ENCODE measurements at regions not wholly inside any gene's neighbourhood (a gene's known extent, or its start where the extent isn't known, plus 50 kb on each side); places are given as distances from the start of the nearest gene placed in this dataset.

DNA sequence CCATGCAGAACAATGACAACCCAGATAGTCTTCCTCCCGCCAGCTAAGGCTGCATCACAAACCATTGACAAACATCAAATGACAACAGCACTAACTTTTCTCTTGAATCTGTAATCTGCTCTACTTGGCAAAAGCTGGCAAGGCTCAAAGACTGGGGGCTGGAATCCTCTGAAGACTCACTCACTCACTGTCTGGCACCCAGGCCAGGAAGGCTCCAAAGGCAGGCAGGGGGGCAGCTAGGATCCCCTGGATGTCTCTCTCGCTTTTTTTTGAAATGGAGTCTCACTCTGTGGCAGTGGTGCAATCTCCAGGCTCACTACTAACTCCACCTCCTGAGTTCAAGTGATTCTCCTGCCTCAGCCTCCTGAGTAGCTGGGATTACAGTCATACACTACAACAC lies 159.7 kb upstream of the GPR26 start (continued):
- TF ChIP-seq, protein P1, sequence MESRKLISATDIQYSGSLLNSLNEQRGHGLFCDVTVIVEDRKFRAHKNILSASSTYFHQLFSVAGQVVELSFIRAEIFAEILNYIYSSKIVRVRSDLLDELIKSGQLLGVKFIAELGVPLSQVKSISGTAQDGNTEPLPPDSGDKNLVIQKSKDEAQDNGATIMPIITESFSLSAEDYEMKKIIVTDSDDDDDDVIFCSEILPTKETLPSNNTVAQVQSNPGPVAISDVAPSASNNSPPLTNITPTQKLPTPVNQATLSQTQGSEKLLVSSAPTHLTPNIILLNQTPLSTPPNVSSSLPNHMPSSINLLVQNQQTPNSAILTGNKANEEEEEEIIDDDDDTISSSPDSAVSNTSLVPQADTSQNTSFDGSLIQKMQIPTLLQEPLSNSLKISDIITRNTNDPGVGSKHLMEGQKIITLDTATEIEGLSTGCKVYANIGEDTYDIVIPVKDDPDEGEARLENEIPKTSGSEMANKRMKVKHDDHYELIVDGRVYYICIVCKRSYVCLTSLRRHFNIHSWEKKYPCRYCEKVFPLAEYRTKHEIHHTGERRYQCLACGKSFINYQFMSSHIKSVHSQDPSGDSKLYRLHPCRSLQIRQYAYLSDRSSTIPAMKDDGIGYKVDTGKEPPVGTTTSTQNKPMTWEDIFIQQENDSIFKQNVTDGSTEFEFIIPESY (CRISPR knock-in tag; IDR thresholded peaks at IDR 0.05): no peak
- TF ChIP-seq U2AF2 (optimal IDR thresholded peaks at IDR 0.05; ENCODE audit: low read depth, low read length) (no peak), NELFE (IDR thresholded peaks at IDR 0.05; ENCODE audit: insufficient read depth, insufficient read length) (no peak), HDAC1 (IDR thresholded peaks at IDR 0.05) (no peak), NFIX (CRISPR knock-in tag; IDR thresholded peaks at IDR 0.05; ENCODE audit: low read depth) (no peak), KDM2B (CRISPR knock-in tag; IDR thresholded peaks at IDR 0.05) (no peak), MTA3 (IDR thresholded peaks at IDR 0.05; ENCODE audit: borderline replicate concordance) (no peak), ZNF134 (CRISPR knock-in tag; conservative IDR thresholded peaks at IDR 0.05) (no peak), HIVEP1 (CRISPR knock-in tag; IDR thresholded peaks at IDR 0.05) (no peak), ZNF232 (CRISPR knock-in tag; IDR thresholded peaks at IDR 0.05) (no peak), ZNF274 (IDR thresholded peaks at IDR 0.05; ENCODE audit: borderline replicate concordance, low read depth, low read length) (no peak)
- TF ChIP-seq, protein P2, sequence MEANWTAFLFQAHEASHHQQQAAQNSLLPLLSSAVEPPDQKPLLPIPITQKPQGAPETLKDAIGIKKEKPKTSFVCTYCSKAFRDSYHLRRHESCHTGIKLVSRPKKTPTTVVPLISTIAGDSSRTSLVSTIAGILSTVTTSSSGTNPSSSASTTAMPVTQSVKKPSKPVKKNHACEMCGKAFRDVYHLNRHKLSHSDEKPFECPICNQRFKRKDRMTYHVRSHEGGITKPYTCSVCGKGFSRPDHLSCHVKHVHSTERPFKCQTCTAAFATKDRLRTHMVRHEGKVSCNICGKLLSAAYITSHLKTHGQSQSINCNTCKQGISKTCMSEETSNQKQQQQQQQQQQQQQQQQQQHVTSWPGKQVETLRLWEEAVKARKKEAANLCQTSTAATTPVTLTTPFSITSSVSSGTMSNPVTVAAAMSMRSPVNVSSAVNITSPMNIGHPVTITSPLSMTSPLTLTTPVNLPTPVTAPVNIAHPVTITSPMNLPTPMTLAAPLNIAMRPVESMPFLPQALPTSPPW (CRISPR knock-in tag; IDR thresholded peaks at IDR 0.05): no peak
- TF ChIP-seq, protein P3, sequence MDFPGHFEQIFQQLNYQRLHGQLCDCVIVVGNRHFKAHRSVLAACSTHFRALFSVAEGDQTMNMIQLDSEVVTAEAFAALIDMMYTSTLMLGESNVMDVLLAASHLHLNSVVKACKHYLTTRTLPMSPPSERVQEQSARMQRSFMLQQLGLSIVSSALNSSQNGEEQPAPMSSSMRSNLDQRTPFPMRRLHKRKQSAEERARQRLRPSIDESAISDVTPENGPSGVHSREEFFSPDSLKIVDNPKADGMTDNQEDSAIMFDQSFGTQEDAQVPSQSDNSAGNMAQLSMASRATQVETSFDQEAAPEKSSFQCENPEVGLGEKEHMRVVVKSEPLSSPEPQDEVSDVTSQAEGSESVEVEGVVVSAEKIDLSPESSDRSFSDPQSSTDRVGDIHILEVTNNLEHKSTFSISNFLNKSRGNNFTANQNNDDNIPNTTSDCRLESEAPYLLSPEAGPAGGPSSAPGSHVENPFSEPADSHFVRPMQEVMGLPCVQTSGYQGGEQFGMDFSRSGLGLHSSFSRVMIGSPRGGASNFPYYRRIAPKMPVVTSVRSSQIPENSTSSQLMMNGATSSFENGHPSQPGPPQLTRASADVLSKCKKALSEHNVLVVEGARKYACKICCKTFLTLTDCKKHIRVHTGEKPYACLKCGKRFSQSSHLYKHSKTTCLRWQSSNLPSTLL (IDR thresholded peaks at IDR 0.05): no peak
